HEK293 (cell line): ENCODE measurements at regions not wholly inside any gene's neighbourhood (a gene's known extent, or its start where the extent isn't known, plus 50 kb on each side); places are given as distances from the start of the nearest gene placed in this dataset.

ENCODE experiments used
- CTCF ChIA-PET: fragments of 350-600 bp; formaldehyde crosslinking; extraction: SDS; loops from one replicate; lab custom pipeline; 2021; ENCODE audit warnings: antibody characterized with exemption; lab: Yijun Ruan, JAX
- POLR2A ChIA-PET: fragments of 300-600 bp; formaldehyde crosslinking; extraction: SDS; loops from one replicate; lab custom pipeline; 2020; ENCODE audit warnings: antibody characterized with exemption, inconsistent platforms; lab: Yijun Ruan, JAX
- H3K27ac ChIP-seq: fragments of 200-500 bp; sonication (Bioruptor generic); 2 replicates; pipeline ENCODE4 v1.5.1; 2014; ENCODE audit warnings: low read depth, low read length, control low read depth, inconsistent platforms; ENCODE audit errors: extremely low read depth
- H3K36me3 ChIP-seq, 2 experiments: fragments of 200-500 bp in 1 of 2; sonication (Bioruptor generic) in 1 of 2; 1 replicate in 1 of 2; 2 replicates in 1 of 2; pipeline ENCODE4 v1.5.1; 2014 to 2017; ENCODE audit warnings: inconsistent platforms in 2 of 2, low read length in 2 of 2; ENCODE audit not compliant: control insufficient read depth in 2 of 2, insufficient read depth in 1 of 2
- H3K4me1 ChIP-seq: fragments of 200-500 bp; sonication (Bioruptor generic); 2 replicates; pipeline ENCODE4 v1.5.1; 2014; ENCODE audit warnings: mild to moderate bottlenecking, low read length, inconsistent platforms; ENCODE audit not compliant: control insufficient read depth, insufficient read depth
- H3K4me3 ChIP-seq: 2 replicates; pipeline ENCODE4 v1.5.1; 2011; ENCODE audit warnings: low read depth, mild to moderate bottlenecking, control low read depth, low read length, moderate library complexity
- H3K9me3 ChIP-seq: fragments of 200-500 bp; sonication (Bioruptor generic); 2 replicates; pipeline ENCODE4 v1.5.1; 2014; ENCODE audit warnings: low read depth, low read length, inconsistent platforms; ENCODE audit not compliant: control insufficient read depth, insufficient read depth
- GLIS1 ChIP-seq: fragments of 450-650 bp; formaldehyde crosslinking; IDR thresholded peaks from 2 replicates; pipeline ENCODE4 v1.5.1; 2016; ENCODE audit warnings: missing biosample characterization, missing genetic modification characterization
- HOXA7 ChIP-seq: sonication (generic); formaldehyde crosslinking; IDR thresholded peaks from 2 replicates; pipeline ENCODE4 v1.8.1; 2022; ENCODE audit warnings: missing genetic modification reagents, borderline replicate concordance
- SP3 ChIP-seq: fragments of 450-650 bp; formaldehyde crosslinking; IDR thresholded peaks from 2 replicates; pipeline ENCODE4 v1.5.1; 2016; ENCODE audit warnings: missing biosample characterization, missing genetic modification characterization
- SP7 ChIP-seq: fragments of 450-650 bp; formaldehyde crosslinking; IDR thresholded peaks from 2 replicates; pipeline ENCODE4 v1.5.1; 2016; ENCODE audit warnings: missing biosample characterization, missing genetic modification characterization
- TCF7L2 ChIP-seq: IDR thresholded peaks from 2 replicates; pipeline ENCODE4 v1.6.1; 2011; ENCODE audit warnings: low read depth, mild to moderate bottlenecking, inconsistent platforms, low read length, moderate library complexity, borderline replicate concordance
- ZBTB20 ChIP-seq: fragments of 450-650 bp; formaldehyde crosslinking; IDR thresholded peaks from 2 replicates; pipeline ENCODE4 v1.5.1; 2016; ENCODE audit warnings: missing biosample characterization, missing genetic modification characterization
- ZNF146 ChIP-seq: fragments of 450-650 bp; formaldehyde crosslinking; IDR thresholded peaks from 2 replicates; pipeline ENCODE4 v1.5.1; 2016; ENCODE audit warnings: missing biosample characterization, missing genetic modification characterization
- ZNF157 ChIP-seq: fragments of 450-650 bp; formaldehyde crosslinking; IDR thresholded peaks from 2 replicates; pipeline ENCODE4 v1.5.1; 2016; ENCODE audit warnings: missing biosample characterization, missing genetic modification characterization
- ZNF274 ChIP-seq, 2 experiments: fragments of 200-500 bp in 1 of 2; fragments of 450-650 bp in 1 of 2; sonication (Bioruptor generic) in 1 of 2; formaldehyde crosslinking in 1 of 2; IDR thresholded peaks; 2 replicates each; pipeline versions ENCODE4 v1.5.1 to v1.6.1; 2014 to 2016; ENCODE audit warnings: borderline replicate concordance in 1 of 2, inconsistent platforms in 1 of 2, low read length in 1 of 2, missing biosample characterization in 1 of 2, missing genetic modification characterization in 1 of 2
- ZNF530 ChIP-seq: fragments of 450-650 bp; formaldehyde crosslinking; IDR thresholded peaks from 2 replicates; pipeline ENCODE4 v1.5.1; 2016; ENCODE audit warnings: low read depth, missing biosample characterization, missing genetic modification characterization
- ZNF544 ChIP-seq: fragments of 450-650 bp; formaldehyde crosslinking; IDR thresholded peaks from 2 replicates; pipeline ENCODE4 v1.5.0; 2017; ENCODE audit warnings: missing biosample characterization, missing genetic modification characterization
- ZNF701 ChIP-seq: fragments of 450-650 bp; formaldehyde crosslinking; IDR thresholded peaks from 2 replicates; pipeline ENCODE4 v1.5.1; 2016; ENCODE audit warnings: missing biosample characterization, missing genetic modification characterization
- ZXDB ChIP-seq: fragments of 450-650 bp; formaldehyde crosslinking; IDR thresholded peaks from 2 replicates; pipeline ENCODE4 v1.5.1; 2016; ENCODE audit warnings: missing biosample characterization, missing genetic modification characterization
- TF ChIP-seq, protein P1 (sequence below): fragments of 450-650 bp; formaldehyde crosslinking; IDR thresholded peaks from 2 replicates; pipeline ENCODE4 v1.5.1; 2016; ENCODE audit warnings: missing biosample characterization, missing genetic modification characterization
- TF ChIP-seq, protein P2 (sequence below): fragments of 450-650 bp; formaldehyde crosslinking; IDR thresholded peaks from 2 replicates; pipeline ENCODE4 v1.5.1; 2016; ENCODE audit warnings: missing biosample characterization, missing genetic modification characterization
- TF ChIP-seq, protein P3 (sequence below): fragments of 450-650 bp; formaldehyde crosslinking; IDR thresholded peaks from 2 replicates; pipeline ENCODE4 v1.5.1; 2016; ENCODE audit warnings: missing biosample characterization, missing genetic modification characterization
- TF ChIP-seq, protein P4 (sequence below): fragments of 450-650 bp; IDR thresholded peaks from 2 replicates; pipeline ENCODE4 v1.5.1; 2018; ENCODE audit warnings: missing biosample characterization, missing genetic modification characterization
- TF ChIP-seq, protein P5 (sequence below): fragments of 450-650 bp; formaldehyde crosslinking; IDR thresholded peaks from 2 replicates; pipeline ENCODE4 v1.5.0; 2017; ENCODE audit warnings: missing biosample characterization, missing genetic modification characterization, borderline replicate concordance

DNA sequence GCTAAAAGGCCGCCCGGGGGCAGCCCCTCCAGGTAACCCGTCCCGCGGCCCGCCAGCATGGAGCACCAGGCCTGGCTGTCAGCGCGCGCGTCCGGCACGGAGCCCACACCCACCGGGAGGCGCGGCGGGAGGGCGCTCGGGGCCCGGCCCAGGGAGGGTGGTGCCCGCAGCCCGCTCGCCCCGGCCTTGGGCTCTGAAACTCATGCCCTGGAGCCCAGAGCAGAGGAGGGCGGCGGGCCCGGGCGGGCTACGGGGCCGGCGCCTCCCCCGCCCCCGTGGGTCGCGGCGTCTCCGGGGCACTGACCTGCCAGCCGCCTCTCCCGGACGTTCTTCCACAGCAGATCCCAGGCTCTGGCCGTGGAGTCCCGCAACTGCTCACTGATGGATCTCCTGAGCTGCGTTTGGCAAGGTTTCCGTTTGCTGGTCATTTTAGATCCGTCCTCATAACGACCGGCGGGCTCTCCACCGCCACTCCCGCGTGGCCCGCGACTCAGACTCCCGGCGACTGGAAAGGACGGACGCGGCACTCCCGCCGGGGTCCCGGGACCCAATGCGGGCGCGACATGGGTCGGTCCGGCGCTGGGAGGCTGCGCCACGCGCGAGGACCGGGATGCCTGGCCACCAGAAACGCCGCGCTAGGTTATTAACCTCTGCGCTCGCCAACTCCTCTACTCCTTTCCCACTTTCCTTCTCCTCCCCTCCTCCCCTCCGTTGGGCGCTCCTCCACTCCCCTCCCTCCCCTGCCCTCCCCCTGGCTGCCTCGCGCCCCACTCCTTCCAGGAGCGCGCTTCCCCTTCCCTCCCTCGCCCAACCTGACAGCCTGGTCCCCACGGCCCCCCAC lies 64.7 kb upstream of the STARD13 start (continued):
- TF ChIP-seq SP7 (tag by site-specific recombination) = peak; percentile 55; the same call in 1 of the 2 replicates
- TF ChIP-seq ZNF544 = no peak
- TF ChIP-seq, protein P1, sequence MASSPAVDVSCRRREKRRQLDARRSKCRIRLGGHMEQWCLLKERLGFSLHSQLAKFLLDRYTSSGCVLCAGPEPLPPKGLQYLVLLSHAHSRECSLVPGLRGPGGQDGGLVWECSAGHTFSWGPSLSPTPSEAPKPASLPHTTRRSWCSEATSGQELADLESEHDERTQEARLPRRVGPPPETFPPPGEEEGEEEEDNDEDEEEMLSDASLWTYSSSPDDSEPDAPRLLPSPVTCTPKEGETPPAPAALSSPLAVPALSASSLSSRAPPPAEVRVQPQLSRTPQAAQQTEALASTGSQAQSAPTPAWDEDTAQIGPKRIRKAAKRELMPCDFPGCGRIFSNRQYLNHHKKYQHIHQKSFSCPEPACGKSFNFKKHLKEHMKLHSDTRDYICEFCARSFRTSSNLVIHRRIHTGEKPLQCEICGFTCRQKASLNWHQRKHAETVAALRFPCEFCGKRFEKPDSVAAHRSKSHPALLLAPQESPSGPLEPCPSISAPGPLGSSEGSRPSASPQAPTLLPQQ = peak; percentile 36; the same call in 1 of the 2 replicates
- no peak for TF ChIP-seq ZNF274 (IDR thresholded peaks at IDR 0.05; ENCODE audit: low read length)
- TF ChIP-seq ZNF274 (tag by site-specific recombination; IDR thresholded peaks at IDR 0.05; ENCODE audit: borderline replicate concordance) = no peak
- peak; percentile 56 for TF ChIP-seq SP3
- TF ChIP-seq, protein P2, sequence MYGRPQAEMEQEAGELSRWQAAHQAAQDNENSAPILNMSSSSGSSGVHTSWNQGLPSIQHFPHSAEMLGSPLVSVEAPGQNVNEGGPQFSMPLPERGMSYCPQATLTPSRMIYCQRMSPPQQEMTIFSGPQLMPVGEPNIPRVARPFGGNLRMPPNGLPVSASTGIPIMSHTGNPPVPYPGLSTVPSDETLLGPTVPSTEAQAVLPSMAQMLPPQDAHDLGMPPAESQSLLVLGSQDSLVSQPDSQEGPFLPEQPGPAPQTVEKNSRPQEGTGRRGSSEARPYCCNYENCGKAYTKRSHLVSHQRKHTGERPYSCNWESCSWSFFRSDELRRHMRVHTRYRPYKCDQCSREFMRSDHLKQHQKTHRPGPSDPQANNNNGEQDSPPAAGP = peak; percentile 61; the same call in 1 of the 2 replicates
- TF ChIP-seq ZNF157 = no peak
- TF ChIP-seq ZNF701 (tag by site-specific recombination) = no peak
- peak; percentile 47; the same call in 1 of the 2 replicates for TF ChIP-seq GLIS1 (tag by site-specific recombination)
- TF ChIP-seq, protein P3, sequence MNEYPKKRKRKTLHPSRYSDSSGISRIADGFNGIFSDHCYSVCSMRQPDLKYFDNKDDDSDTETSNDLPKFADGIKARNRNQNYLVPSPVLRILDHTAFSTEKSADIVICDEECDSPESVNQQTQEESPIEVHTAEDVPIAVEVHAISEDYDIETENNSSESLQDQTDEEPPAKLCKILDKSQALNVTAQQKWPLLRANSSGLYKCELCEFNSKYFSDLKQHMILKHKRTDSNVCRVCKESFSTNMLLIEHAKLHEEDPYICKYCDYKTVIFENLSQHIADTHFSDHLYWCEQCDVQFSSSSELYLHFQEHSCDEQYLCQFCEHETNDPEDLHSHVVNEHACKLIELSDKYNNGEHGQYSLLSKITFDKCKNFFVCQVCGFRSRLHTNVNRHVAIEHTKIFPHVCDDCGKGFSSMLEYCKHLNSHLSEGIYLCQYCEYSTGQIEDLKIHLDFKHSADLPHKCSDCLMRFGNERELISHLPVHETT = 0 out of 2 replicates have a peak, but pooled peaks have one; percentile 19
- no peak for TF ChIP-seq ZNF530 (tag by site-specific recombination)

DNA sequence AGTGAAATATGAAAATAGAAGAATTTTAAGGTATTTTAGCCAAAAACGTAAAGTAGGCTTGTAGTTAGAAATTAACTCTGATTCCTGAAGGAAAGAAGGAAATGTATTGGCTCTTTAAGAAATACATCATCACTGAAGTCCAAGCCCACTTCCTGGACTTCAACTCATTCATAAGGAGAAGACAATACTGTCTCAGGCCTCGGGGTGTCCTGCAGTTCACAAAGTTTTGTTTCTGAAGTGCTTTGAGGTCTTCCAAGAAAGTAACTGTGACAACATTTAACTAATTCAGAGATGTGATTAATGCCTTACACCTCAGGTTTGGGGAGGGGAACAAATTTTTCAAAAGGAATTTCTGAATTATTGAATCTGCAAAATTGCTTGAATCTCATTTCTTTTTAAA lies 65.8 kb upstream of the STARD13 start:
- CTCF ChIA-PET = no interaction called here
- POLR2A ChIA-PET = interaction anchor here (0.8 kb wide), 1 partner anchor 166 kb away, joined by 3 read pairs; no protein-coding TSS in a partner anchor

DNA sequence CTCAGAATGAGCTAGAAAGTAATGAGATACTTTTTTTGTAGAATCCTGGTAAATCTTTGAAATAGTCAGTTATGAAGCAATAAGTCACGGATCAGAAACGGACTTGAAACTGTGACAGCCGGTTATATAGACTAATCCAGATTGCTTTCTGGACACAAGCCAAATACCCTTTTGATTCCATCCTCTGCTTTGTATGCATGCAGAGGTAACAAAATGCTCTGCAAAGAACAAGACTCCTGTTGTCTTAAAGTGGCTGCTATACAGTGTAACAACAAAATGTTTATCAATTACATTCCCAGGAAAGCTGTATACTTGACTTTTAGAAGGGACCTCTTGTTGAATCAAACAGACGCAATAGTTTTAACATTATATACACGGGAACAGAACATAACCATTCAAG lies 66.5 kb upstream of the STARD13 start:
- no peak overlapping the region for H3K4me3 ChIP-seq
- TF ChIP-seq TCF7L2 = no peak
- TF ChIP-seq, protein P4, sequence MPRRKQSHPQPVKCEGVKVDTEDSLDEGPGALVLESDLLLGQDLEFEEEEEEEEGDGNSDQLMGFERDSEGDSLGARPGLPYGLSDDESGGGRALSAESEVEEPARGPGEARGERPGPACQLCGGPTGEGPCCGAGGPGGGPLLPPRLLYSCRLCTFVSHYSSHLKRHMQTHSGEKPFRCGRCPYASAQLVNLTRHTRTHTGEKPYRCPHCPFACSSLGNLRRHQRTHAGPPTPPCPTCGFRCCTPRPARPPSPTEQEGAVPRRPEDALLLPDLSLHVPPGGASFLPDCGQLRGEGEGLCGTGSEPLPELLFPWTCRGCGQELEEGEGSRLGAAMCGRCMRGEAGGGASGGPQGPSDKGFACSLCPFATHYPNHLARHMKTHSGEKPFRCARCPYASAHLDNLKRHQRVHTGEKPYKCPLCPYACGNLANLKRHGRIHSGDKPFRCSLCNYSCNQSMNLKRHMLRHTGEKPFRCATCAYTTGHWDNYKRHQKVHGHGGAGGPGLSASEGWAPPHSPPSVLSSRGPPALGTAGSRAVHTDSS (tag by site-specific recombination) = no peak
- no peak for TF ChIP-seq ZXDB
- TF ChIP-seq, protein P3 = no peak
- TF ChIP-seq, protein P5, sequence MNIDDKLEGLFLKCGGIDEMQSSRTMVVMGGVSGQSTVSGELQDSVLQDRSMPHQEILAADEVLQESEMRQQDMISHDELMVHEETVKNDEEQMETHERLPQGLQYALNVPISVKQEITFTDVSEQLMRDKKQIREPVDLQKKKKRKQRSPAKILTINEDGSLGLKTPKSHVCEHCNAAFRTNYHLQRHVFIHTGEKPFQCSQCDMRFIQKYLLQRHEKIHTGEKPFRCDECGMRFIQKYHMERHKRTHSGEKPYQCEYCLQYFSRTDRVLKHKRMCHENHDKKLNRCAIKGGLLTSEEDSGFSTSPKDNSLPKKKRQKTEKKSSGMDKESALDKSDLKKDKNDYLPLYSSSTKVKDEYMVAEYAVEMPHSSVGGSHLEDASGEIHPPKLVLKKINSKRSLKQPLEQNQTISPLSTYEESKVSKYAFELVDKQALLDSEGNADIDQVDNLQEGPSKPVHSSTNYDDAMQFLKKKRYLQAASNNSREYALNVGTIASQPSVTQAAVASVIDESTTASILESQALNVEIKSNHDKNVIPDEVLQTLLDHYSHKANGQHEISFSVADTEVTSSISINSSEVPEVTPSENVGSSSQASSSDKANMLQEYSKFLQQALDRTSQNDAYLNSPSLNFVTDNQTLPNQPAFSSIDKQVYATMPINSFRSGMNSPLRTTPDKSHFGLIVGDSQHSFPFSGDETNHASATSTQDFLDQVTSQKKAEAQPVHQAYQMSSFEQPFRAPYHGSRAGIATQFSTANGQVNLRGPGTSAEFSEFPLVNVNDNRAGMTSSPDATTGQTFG (tag by site-specific recombination) = no peak
- H3K4me1 ChIP-seq = peaks cover 6% of the 10 kb centered on the region; the same call in 1 of the 2 replicates
- H3K9me3 ChIP-seq = no peaks in the 10 kb centered on the region
- ChIA-PET POLR2A (no interaction called here), CTCF (no interaction called here)
- no peaks in the 10 kb centered on the region for H3K36me3 ChIP-seq
- H3K27ac ChIP-seq = no peak overlapping the region

More for the DNA sequence above, 65.8 kb upstream of the STARD13 start:
- Histone ChIP-seq H3K9me3 (no peaks in the 10 kb centered on the region), H3K36me3 (no peaks in the 10 kb centered on the region), H3K4me3 (no peak overlapping the region)
- TF ChIP-seq ZBTB20 (tag by site-specific recombination) (peak; percentile 32; the same call in 1 of the 2 replicates), HOXA7 (CRISPR knock-in tag) (no peak), ZNF146 (tag by site-specific recombination) (no peak)
- TF ChIP-seq, all 188 proteins: peak for 1
- H3K4me1 ChIP-seq = peaks cover 6% of the 10 kb centered on the region; the same call in 1 of the 2 replicates
- no peak overlapping the region for H3K27ac ChIP-seq
